SU-DHL-6 (cell line): ENCODE measurements at regions not wholly inside any gene's neighbourhood (a gene's known extent, or its start where the extent isn't known, plus 50 kb on each side); places are given as distances from the start of the nearest gene placed in this dataset.

Source experiments
- H2AFZ ChIP-seq: fragments of 200-600 bp; sonication (generic); 2 replicates; pipeline ENCODE4 v1.6.1; 2014; ENCODE audit warnings: low read depth, mild to moderate bottlenecking, moderate library complexity, mixed read lengths, antibody characterized with exemption, low read length; ENCODE audit not compliant: severe bottlenecking
- H3F3A ChIP-seq: fragments of 200-600 bp; shearing (Covaris generic); 2 replicates; pipeline ENCODE4 v1.6.0; 2016; ENCODE audit warnings: antibody characterized with exemption, mild to moderate bottlenecking; ENCODE audit not compliant: insufficient read depth
- H3K27ac ChIP-seq: fragments of 200-600 bp; sonication (generic); 2 replicates; pipeline ENCODE4 v1.5.1; 2016; ENCODE audit warnings: low read depth, mild to moderate bottlenecking, low read length, moderate library complexity, mixed read lengths
- H3K27me3 ChIP-seq: fragments of 200-600 bp; sonication (generic), shearing (Covaris generic); 2 replicates; pipeline ENCODE4 v1.6.0; 2014; ENCODE audit warnings: mild to moderate bottlenecking, low read length
- H3K36me3 ChIP-seq: fragments of 200-600 bp; sonication (generic); 2 replicates; pipeline ENCODE4 v1.6.1; 2014; ENCODE audit warnings: mild to moderate bottlenecking, low read length, mixed read lengths
- H3K4me2 ChIP-seq: fragments of 300-600, 200-600 bp; shearing (Covaris generic), sonication (generic); 2 replicates; pipeline ENCODE4 v1.6.0; 2014; ENCODE audit warnings: low read length, low read depth, mild to moderate bottlenecking; ENCODE audit not compliant: poor library complexity, severe bottlenecking
- H3K4me3 ChIP-seq: fragments of 200-600 bp; sonication (generic); 2 replicates; pipeline ENCODE4 v1.5.1; 2014; ENCODE audit warnings: antibody characterized with exemption, low read length, mild to moderate bottlenecking, mixed read lengths; ENCODE audit not compliant: insufficient read depth, poor library complexity, severe bottlenecking
- H3K79me2 ChIP-seq: fragments of 200-600 bp; sonication (generic); 2 replicates; pipeline ENCODE4 v1.6.1; 2014; ENCODE audit warnings: mild to moderate bottlenecking, low read length, moderate library complexity; ENCODE audit not compliant: insufficient read depth
- H3K9ac ChIP-seq: fragments of 200-600 bp; sonication (generic); 2 replicates; pipeline ENCODE4 v1.7.0; 2014; ENCODE audit warnings: mild to moderate bottlenecking, low read length
- H3K9me2 ChIP-seq: fragments of 200-600 bp; sonication (generic); replicated peaks from 2 replicates; pipeline ENCODE4 v1.6.1; 2014; ENCODE audit warnings: low read length; ENCODE audit not compliant: insufficient read depth
- H3K9me3 ChIP-seq: fragments of 200-600 bp; sonication (generic); 2 replicates; pipeline ENCODE4 v1.6.1; 2014; ENCODE audit warnings: low read length, mixed read lengths; ENCODE audit not compliant: insufficient read depth
- H4K20me1 ChIP-seq: fragments of 200-600 bp; sonication (generic); 2 replicates; pipeline ENCODE4 v1.6.1; 2014; ENCODE audit warnings: low read depth, mild to moderate bottlenecking, antibody characterized with exemption, low read length, moderate library complexity, mixed read lengths
- EZH2phosphoT487 ChIP-seq: fragments of 200-600 bp; sonication (generic), shearing (Covaris generic); conservative IDR thresholded peaks from 2 replicates; pipeline ENCODE4 v1.6.1; 2018; ENCODE audit warnings: mild to moderate bottlenecking, antibody characterized with exemption, low read length, moderate library complexity, mixed read lengths
- TF ChIP-seq, protein P1 (sequence below): fragments of 200-600 bp; sonication (generic); IDR thresholded peaks from one replicate; pipeline ENCODE4 v1.5.1; 2017; ENCODE audit warnings: antibody characterized with exemption, mild to moderate bottlenecking, low read length, moderate library complexity; ENCODE audit not compliant: insufficient read depth, poor library complexity, severe bottlenecking

- H3K4me3 ChIP-seq, result no peak overlapping the region
- no peaks in the 10 kb centered on the region for H3K36me3 ChIP-seq
- no peak for TF ChIP-seq EZH2phosphoT487
- TF ChIP-seq, protein P1, sequence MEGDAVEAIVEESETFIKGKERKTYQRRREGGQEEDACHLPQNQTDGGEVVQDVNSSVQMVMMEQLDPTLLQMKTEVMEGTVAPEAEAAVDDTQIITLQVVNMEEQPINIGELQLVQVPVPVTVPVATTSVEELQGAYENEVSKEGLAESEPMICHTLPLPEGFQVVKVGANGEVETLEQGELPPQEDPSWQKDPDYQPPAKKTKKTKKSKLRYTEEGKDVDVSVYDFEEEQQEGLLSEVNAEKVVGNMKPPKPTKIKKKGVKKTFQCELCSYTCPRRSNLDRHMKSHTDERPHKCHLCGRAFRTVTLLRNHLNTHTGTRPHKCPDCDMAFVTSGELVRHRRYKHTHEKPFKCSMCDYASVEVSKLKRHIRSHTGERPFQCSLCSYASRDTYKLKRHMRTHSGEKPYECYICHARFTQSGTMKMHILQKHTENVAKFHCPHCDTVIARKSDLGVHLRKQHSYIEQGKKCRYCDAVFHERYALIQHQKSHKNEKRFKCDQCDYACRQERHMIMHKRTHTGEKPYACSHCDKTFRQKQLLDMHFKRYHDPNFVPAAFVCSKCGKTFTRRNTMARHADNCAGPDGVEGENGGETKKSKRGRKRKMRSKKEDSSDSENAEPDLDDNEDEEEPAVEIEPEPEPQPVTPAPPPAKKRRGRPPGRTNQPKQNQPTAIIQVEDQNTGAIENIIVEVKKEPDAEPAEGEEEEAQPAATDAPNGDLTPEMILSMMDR, result no peak
- H3K4me2 ChIP-seq, result no peak overlapping the region
- H3K9me3 ChIP-seq, result no peaks in the 10 kb centered on the region
- H3K9me2 ChIP-seq, result no peaks in the 10 kb centered on the region
- H2AFZ ChIP-seq, result no peak overlapping the region
- H3K27me3 ChIP-seq, result no peaks in the 10 kb centered on the region
- no peak overlapping the region for H3K9ac ChIP-seq
- no peak overlapping the region for H3K27ac ChIP-seq
- no peaks in the 10 kb centered on the region for H4K20me1 ChIP-seq
- no peaks in the 10 kb centered on the region for H3K79me2 ChIP-seq
- H3F3A ChIP-seq, result no peaks in the 10 kb centered on the region
Measured at GRCh38 chr14:48113713-48114112, 438.3 kb upstream of the MDGA2 start.

DNA sequence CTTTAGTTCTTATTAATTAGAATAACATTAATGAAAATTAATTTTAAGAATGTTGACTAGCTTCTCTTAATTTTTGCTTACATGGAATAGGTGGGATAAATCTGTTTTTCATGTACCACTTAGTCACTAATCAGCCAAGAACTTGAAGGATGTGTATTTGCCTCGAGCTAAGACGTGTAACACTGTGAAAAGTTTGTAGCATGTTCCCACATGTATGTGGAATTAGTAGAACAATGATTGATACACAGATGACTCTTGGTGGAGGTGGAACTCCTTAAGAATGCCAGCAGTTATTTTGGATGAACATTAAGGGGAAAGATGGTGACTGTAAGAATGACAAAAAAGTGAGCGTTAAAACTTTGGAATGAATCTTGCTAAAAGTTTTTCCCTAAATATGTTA lies 435.7 kb upstream of the MDGA2 start:
- no peak overlapping the region for H3K4me3 ChIP-seq

GRCh38 chr14:48107646-48108045 lies 432.2 kb upstream of the MDGA2 start:
- H3F3A ChIP-seq, result no peaks in the 10 kb centered on the region

More for the DNA sequence above, 435.7 kb upstream of the MDGA2 start:
- H3K9me2 ChIP-seq, result no peaks in the 10 kb centered on the region
- H3K9me3 ChIP-seq, result no peaks in the 10 kb centered on the region
- H2AFZ ChIP-seq, result no peak overlapping the region
- no peaks in the 10 kb centered on the region for H3K36me3 ChIP-seq
- H3K27ac ChIP-seq, result no peak overlapping the region
- no peaks in the 10 kb centered on the region for H3K79me2 ChIP-seq
- no peaks in the 10 kb centered on the region for H4K20me1 ChIP-seq
- TF ChIP-seq, protein P1, result no peak
- H3K9ac ChIP-seq, result no peak overlapping the region
- no peaks in the 10 kb centered on the region for H3K27me3 ChIP-seq
- no peak overlapping the region for H3K4me2 ChIP-seq
- H3F3A ChIP-seq, result no peaks in the 10 kb centered on the region

More at GRCh38 chr14:48107646-48108045, 432.2 kb upstream of the MDGA2 start:
- no peaks in the 10 kb centered on the region for H3K9me2 ChIP-seq
- H3K9me3 ChIP-seq, result no peaks in the 10 kb centered on the region
- no peak overlapping the region for H2AFZ ChIP-seq
- no peaks in the 10 kb centered on the region for H3K27me3 ChIP-seq
- no peak overlapping the region for H3K4me2 ChIP-seq
- no peak overlapping the region for H3K27ac ChIP-seq
- H4K20me1 ChIP-seq, result no peaks in the 10 kb centered on the region
- H3K36me3 ChIP-seq, result no peaks in the 10 kb centered on the region
- no peaks in the 10 kb centered on the region for H3K79me2 ChIP-seq
- H3K9ac ChIP-seq, result no peak overlapping the region
- no peak overlapping the region for H3K4me3 ChIP-seq
- TF ChIP-seq EZH2phosphoT487, result no peak
- TF ChIP-seq, protein P1, result no peak
